NCI-H774 (cell line): ENCODE measurements at regions not wholly inside any gene's neighbourhood (a gene's known extent, or its start where the extent isn't known, plus 50 kb on each side); places are given as distances from the start of the nearest gene placed in this dataset.

Source experiments
- DNase-seq: peaks from one replicate; lab custom pipeline; 2025; lab: John Stamatoyannopoulos, UW

- no peak for DNase-seq
Measured at GRCh38 chr4:79467246-79467932, 59.4 kb upstream of the GK2 start.

- no peak for DNase-seq
Measured at GRCh38 chr4:79466621-79467020, 58.6 kb upstream of the GK2 start.
